Osteoblast (primary cell): ENCODE measurements at regions not wholly inside any gene's neighbourhood (a gene's known extent, or its start where the extent isn't known, plus 50 kb on each side); places are given as distances from the start of the nearest gene placed in this dataset.

ENCODE experiments used
- DNase-seq: peaks from one replicate; pipeline ENCODE4 v3.0.0; 2011; ENCODE audit warnings: low spot score, mixed read lengths; ENCODE audit not compliant: insufficient read length; ENCODE audit errors: missing footprints
- H2AFZ ChIP-seq: 2 replicates; pipeline ENCODE4 v1.6.0; 2011; ENCODE audit warnings: mild to moderate bottlenecking, low read length
- H3K27ac ChIP-seq: 2 replicates; pipeline ENCODE4 v1.5.1; 2011; ENCODE audit warnings: mild to moderate bottlenecking, low read depth, low read length, moderate library complexity
- H3K27me3 ChIP-seq: 2 replicates; pipeline ENCODE4 v1.6.0; 2012; ENCODE audit warnings: mild to moderate bottlenecking, control low read depth, inconsistent platforms, low read length, moderate library complexity; ENCODE audit not compliant: insufficient read depth
- H3K36me3 ChIP-seq: 2 replicates; pipeline ENCODE4 v1.5.1; 2011; ENCODE audit warnings: mild to moderate bottlenecking, low read length, control low read depth, moderate library complexity; ENCODE audit not compliant: insufficient read depth
- H3K4me1 ChIP-seq: 2 replicates; pipeline ENCODE4 v1.5.1; 2011; ENCODE audit warnings: mild to moderate bottlenecking, low read length, control low read depth, moderate library complexity; ENCODE audit not compliant: insufficient read depth
- H3K4me2 ChIP-seq: 2 replicates; pipeline ENCODE4 v1.6.0; 2011; ENCODE audit warnings: mild to moderate bottlenecking, low read length; ENCODE audit not compliant: insufficient read depth
- H3K4me3 ChIP-seq: fragments of 200-600 bp; sonication (generic); 3 replicates; pipeline ENCODE4 v1.5.1; 2012; ENCODE audit warnings: mild to moderate bottlenecking, low read length, inconsistent platforms; ENCODE audit not compliant: insufficient read depth
- H3K79me2 ChIP-seq: 2 replicates; pipeline ENCODE4 v1.6.0; 2012; ENCODE audit warnings: mild to moderate bottlenecking, low read length, control low read depth, inconsistent platforms; ENCODE audit not compliant: insufficient read depth
- H3K9me3 ChIP-seq: 2 replicates; pipeline ENCODE4 v1.5.1; 2011; ENCODE audit warnings: low read depth, low read length, control low read depth
- H4K20me1 ChIP-seq: 2 replicates; pipeline ENCODE4 v1.6.0; 2012; ENCODE audit warnings: mild to moderate bottlenecking, low read length, control low read depth; ENCODE audit not compliant: insufficient read depth
- TF ChIP-seq, protein P1 (sequence below): IDR thresholded peaks from 2 replicates; pipeline ENCODE4 v1.5.1; 2011; ENCODE audit warnings: mild to moderate bottlenecking, low read depth, low read length, moderate library complexity; ENCODE audit errors: extremely low read depth

- no peak overlapping the region for H2AFZ ChIP-seq
- TF ChIP-seq, protein P1, sequence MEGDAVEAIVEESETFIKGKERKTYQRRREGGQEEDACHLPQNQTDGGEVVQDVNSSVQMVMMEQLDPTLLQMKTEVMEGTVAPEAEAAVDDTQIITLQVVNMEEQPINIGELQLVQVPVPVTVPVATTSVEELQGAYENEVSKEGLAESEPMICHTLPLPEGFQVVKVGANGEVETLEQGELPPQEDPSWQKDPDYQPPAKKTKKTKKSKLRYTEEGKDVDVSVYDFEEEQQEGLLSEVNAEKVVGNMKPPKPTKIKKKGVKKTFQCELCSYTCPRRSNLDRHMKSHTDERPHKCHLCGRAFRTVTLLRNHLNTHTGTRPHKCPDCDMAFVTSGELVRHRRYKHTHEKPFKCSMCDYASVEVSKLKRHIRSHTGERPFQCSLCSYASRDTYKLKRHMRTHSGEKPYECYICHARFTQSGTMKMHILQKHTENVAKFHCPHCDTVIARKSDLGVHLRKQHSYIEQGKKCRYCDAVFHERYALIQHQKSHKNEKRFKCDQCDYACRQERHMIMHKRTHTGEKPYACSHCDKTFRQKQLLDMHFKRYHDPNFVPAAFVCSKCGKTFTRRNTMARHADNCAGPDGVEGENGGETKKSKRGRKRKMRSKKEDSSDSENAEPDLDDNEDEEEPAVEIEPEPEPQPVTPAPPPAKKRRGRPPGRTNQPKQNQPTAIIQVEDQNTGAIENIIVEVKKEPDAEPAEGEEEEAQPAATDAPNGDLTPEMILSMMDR: no peak
- H3K36me3 ChIP-seq: no peaks in the 10 kb centered on the region
- H3K27me3 ChIP-seq: no peaks in the 10 kb centered on the region
- H3K4me3 ChIP-seq: no peak overlapping the region
- no peaks in the 10 kb centered on the region for H3K79me2 ChIP-seq
- no peak for DNase-seq
- no peaks in the 10 kb centered on the region for H4K20me1 ChIP-seq
- peaks cover 4% of the 10 kb centered on the region for H3K4me1 ChIP-seq
- no peaks in the 10 kb centered on the region for H3K9me3 ChIP-seq
- H3K27ac ChIP-seq: no peak overlapping the region
- H3K4me2 ChIP-seq: no peak overlapping the region
Measured at GRCh38 chr14:38400751-38401150, 144.9 kb upstream of the CLEC14A start.

GRCh38 chr14:38399652-38400051 is 143.8 kb upstream of the CLEC14A start:
- Histone ChIP-seq H3K4me3 (no peak overlapping the region), H4K20me1 (no peaks in the 10 kb centered on the region), H3K27ac (no peak overlapping the region), H3K79me2 (no peaks in the 10 kb centered on the region), H3K9me3 (no peaks in the 10 kb centered on the region), H3K4me1 (no peaks in the 10 kb centered on the region), H3K36me3 (no peaks in the 10 kb centered on the region), H3K4me2 (no peak overlapping the region), H3K27me3 (no peaks in the 10 kb centered on the region), H2AFZ (no peak overlapping the region)
- TF ChIP-seq, protein P1: no peak
- no peak for DNase-seq

GRCh38 chr14:38394767-38395166 is 138.9 kb upstream of the CLEC14A start:
- H3K4me2 ChIP-seq: no peak overlapping the region
- H3K36me3 ChIP-seq: no peaks in the 10 kb centered on the region
- no peaks in the 10 kb centered on the region for H3K9me3 ChIP-seq
- H3K4me1 ChIP-seq: no peaks in the 10 kb centered on the region
- TF ChIP-seq, protein P1: no peak
- no peak overlapping the region for H3K4me3 ChIP-seq
- H3K27me3 ChIP-seq: no peaks in the 10 kb centered on the region
- no peak for DNase-seq
- no peaks in the 10 kb centered on the region for H4K20me1 ChIP-seq
- H3K79me2 ChIP-seq: no peaks in the 10 kb centered on the region
- H3K27ac ChIP-seq: no peak overlapping the region
- H2AFZ ChIP-seq: no peak overlapping the region

DNA sequence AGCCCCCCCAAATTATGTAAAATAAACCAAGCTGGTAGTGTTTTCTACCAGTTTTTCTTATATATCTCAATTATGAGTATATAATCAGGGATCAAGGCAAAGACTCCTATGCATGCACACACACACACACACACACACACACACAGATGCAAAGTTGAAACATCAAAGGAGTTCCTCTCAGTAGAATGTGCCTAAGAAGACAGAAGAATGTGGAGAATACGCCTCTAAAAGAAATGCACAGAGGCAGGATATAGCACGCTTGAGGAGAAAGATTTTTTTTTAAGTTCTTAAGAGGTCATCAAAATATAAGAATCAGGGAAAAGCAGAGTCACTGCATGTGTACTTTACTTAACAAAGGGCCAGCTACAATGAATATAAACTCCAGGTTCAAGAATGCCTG is 138.2 kb upstream of the CLEC14A start:
- Histone ChIP-seq H3K27ac (no peak overlapping the region), H2AFZ (no peak overlapping the region), H3K4me1 (no peaks in the 10 kb centered on the region), H3K79me2 (no peaks in the 10 kb centered on the region), H3K9me3 (no peaks in the 10 kb centered on the region), H3K4me2 (no peak overlapping the region), H3K27me3 (no peaks in the 10 kb centered on the region), H4K20me1 (no peaks in the 10 kb centered on the region), H3K36me3 (no peaks in the 10 kb centered on the region), H3K4me3 (no peak overlapping the region)
- TF ChIP-seq, protein P1: no peak
- DNase-seq: no peak
